K562 (cell line): ENCODE measurements at regions not wholly inside any gene's neighbourhood (a gene's known extent, or its start where the extent isn't known, plus 50 kb on each side); places are given as distances from the start of the nearest gene placed in this dataset.

Experiments
- ATAC-seq: fragments of 200-7000 bp; cut with Tn5 transposase; 3 replicates; pipeline ENCODE4 v1.9.1; 2020; ENCODE audit warnings: moderate library complexity
- BruUV-seq: library from RNA; stranded (reverse); fragments of 400-500 nt; replicated peaks from 2 replicates; lab custom pipeline; 2021; lab: Mats Ljungman, UMichigan
- CTCF ChIA-PET: fragments of 300-600 bp; formaldehyde crosslinking; extraction: SDS; loops from one replicate; lab custom pipeline; 2021; ENCODE audit warnings: low intra/inter-chr PET ratio; lab: Yijun Ruan, JAX
- POLR2A ChIA-PET: fragments of 300-600, 350-650 bp; sonication (Branson Sonifier 250); formaldehyde crosslinking; extraction: SDS; loops from one replicate; lab custom pipeline; 2021; ENCODE audit warnings: antibody characterized with exemption, inconsistent platforms; lab: Yijun Ruan, JAX
- DNase-seq, 4 experiments: peaks; one replicate each; pipeline versions ENCODE4 v3.0.0 to v3.0.0-alpha.2; 2011 to 2018; ENCODE audit warnings: low spot score in 3 of 4, mixed read lengths in 3 of 4; ENCODE audit errors: extremely low read depth in 1 of 4
- FAIRE-seq: peaks from 2 replicates; lab custom pipeline; 2011; peaks lifted over from hg19 to GRCh38; lab: Jason Lieb, UNC
- H2AFZ ChIP-seq: 2 replicates; pipeline ENCODE4 v1.6.0; 2011; ENCODE audit warnings: low read depth, low read length, control low read depth, inconsistent platforms
- H3K27ac ChIP-seq: fragments of 200-600 bp; 3 replicates; pipeline ENCODE4 v1.8.0; 2011; ENCODE audit warnings: low read depth, mild to moderate bottlenecking, control low read depth, inconsistent platforms, low read length, moderate library complexity, mixed read lengths; ENCODE audit errors: extremely low read depth
- H3K27me3 ChIP-seq, 2 experiments: fragments of 300-600 bp in 1 of 2; 2 replicates in 1 of 2; 3 replicates in 1 of 2; pipeline versions ENCODE4 v1.6.0 to v1.8.0; 2011; ENCODE audit warnings: inconsistent platforms in 2 of 2, low read length in 2 of 2, mild to moderate bottlenecking in 1 of 2, mixed read lengths in 1 of 2, moderate library complexity in 1 of 2; ENCODE audit not compliant: control insufficient read depth in 2 of 2, insufficient read depth in 2 of 2
- H3K36me3 ChIP-seq: fragments of 300-600 bp; 3 replicates; pipeline ENCODE4 v1.8.0; 2011; ENCODE audit warnings: mild to moderate bottlenecking, low read length, inconsistent platforms; ENCODE audit not compliant: control insufficient read depth, insufficient read depth
- H3K4me1 ChIP-seq, 2 experiments: fragments of 200-600 bp in 1 of 2; replicated peaks in 1 of 2; 2 replicates in 1 of 2; 3 replicates in 1 of 2; pipeline versions ENCODE4 v1.5.1 to v1.8.0; 2011; ENCODE audit warnings: inconsistent platforms in 2 of 2, low read length in 2 of 2, mild to moderate bottlenecking in 1 of 2, mixed read lengths in 1 of 2, moderate library complexity in 1 of 2; ENCODE audit not compliant: control insufficient read depth in 2 of 2, insufficient read depth in 2 of 2
- H3K4me2 ChIP-seq: 2 replicates; pipeline ENCODE4 v1.6.1; 2011; ENCODE audit warnings: low read length, control low read depth, inconsistent platforms, mixed read lengths; ENCODE audit not compliant: insufficient read depth
- H3K4me3 ChIP-seq: fragments of 200-600 bp; sonication (generic), shearing (Covaris generic); 2 replicates; pipeline ENCODE4 v1.5.1; 2016; ENCODE audit warnings: control low read depth, inconsistent platforms
- H3K79me2 ChIP-seq: fragments of 200-600 bp; 3 replicates; pipeline ENCODE4 v1.8.0; 2011; ENCODE audit warnings: low read length, inconsistent platforms; ENCODE audit not compliant: control insufficient read depth, insufficient read depth
- H3K9ac ChIP-seq, 2 experiments: 2 replicates each; pipeline versions ENCODE4 v1.6.0 to v1.6.1; 2011; ENCODE audit warnings: low read depth in 2 of 2, low read length in 2 of 2, control low read depth in 1 of 2, inconsistent platforms in 1 of 2, mild to moderate bottlenecking in 1 of 2, mixed read lengths in 1 of 2; ENCODE audit not compliant: insufficient read depth in 1 of 2
- H3K9me1 ChIP-seq: one replicate; pipeline ENCODE4 v1.6.0; 2011; ENCODE audit warnings: inconsistent platforms, mild to moderate bottlenecking, low read length, moderate library complexity; ENCODE audit not compliant: control insufficient read depth, insufficient read depth
- H3K9me3 ChIP-seq: replicated peaks from 2 replicates; pipeline ENCODE4 v1.5.1; 2011; ENCODE audit warnings: low read depth, low read length, inconsistent platforms; ENCODE audit not compliant: control insufficient read depth, insufficient read depth
- H4K20me1 ChIP-seq: replicated peaks from 2 replicates; pipeline ENCODE4 v1.6.1; 2011; ENCODE audit warnings: low read length, inconsistent platforms, mixed read lengths; ENCODE audit not compliant: control insufficient read depth, insufficient read depth
- ATF1 ChIP-seq, 2 experiments: fragments of 450-650 bp in 1 of 2; IDR thresholded peaks; 2 replicates each; pipeline ENCODE4 v1.6.1; 2016; ENCODE audit warnings: missing compliant biosample characterization in 1 of 2, missing genetic modification characterization in 1 of 2
- ATF7 ChIP-seq: fragments of 450-650 bp; IDR thresholded peaks from 2 replicates; pipeline ENCODE4 v1.7.1; 2014; ENCODE audit warnings: mild to moderate bottlenecking, moderate library complexity
- FOXJ2 ChIP-seq: fragments of 200-800 bp; sonication (Bioruptor generic); IDR thresholded peaks from 2 replicates; pipeline ENCODE4 v1.6.1; 2016; ENCODE audit warnings: missing genetic modification characterization, missing compliant biosample characterization
- GATAD2A ChIP-seq: fragments of 450-650 bp; IDR thresholded peaks from 2 replicates; pipeline ENCODE4 v1.6.1; 2017
- HDAC6 ChIP-seq: IDR thresholded peaks from 2 replicates; pipeline ENCODE4 v1.6.1; 2012; ENCODE audit warnings: low read depth, mild to moderate bottlenecking, control low read depth, inconsistent platforms, low read length, moderate library complexity
- KLF10 ChIP-seq: fragments of 250-450 bp; sonication (Bioruptor Pico); IDR thresholded peaks from 2 replicates; pipeline ENCODE4 v1.6.1; 2021; ENCODE audit warnings: matching md5 sums
- KLF13 ChIP-seq: fragments of 450-650 bp; IDR thresholded peaks from 2 replicates; pipeline ENCODE4 v1.6.1; 2016; ENCODE audit warnings: missing genetic modification characterization, low read depth, mild to moderate bottlenecking, missing compliant biosample characterization, moderate library complexity, borderline replicate concordance
- LARP7 ChIP-seq: fragments of 450-650 bp; IDR thresholded peaks from 2 replicates; pipeline ENCODE4 v1.6.1; 2016
- MEF2A ChIP-seq: IDR thresholded peaks from 2 replicates; pipeline ENCODE4 v1.6.1; 2011; ENCODE audit warnings: low read depth, mild to moderate bottlenecking, low read length, moderate library complexity; ENCODE audit not compliant: control insufficient read depth
- NCOA6 ChIP-seq: fragments of 450-650 bp; IDR thresholded peaks from 2 replicates; pipeline ENCODE4 v1.6.1; 2017; ENCODE audit warnings: mild to moderate bottlenecking
- RBM14 ChIP-seq: fragments of 200-400 bp; formaldehyde crosslinking; IDR thresholded peaks from 2 replicates; pipeline ENCODE4 v1.6.1; 2018; ENCODE audit warnings: low read depth, mild to moderate bottlenecking, low read length, moderate library complexity, borderline replicate concordance; ENCODE audit not compliant: insufficient read depth
- TCF3 ChIP-seq: sonication (generic); formaldehyde crosslinking; IDR thresholded peaks from 2 replicates; pipeline ENCODE4 v1.4.0; 2020; ENCODE audit warnings: mild to moderate bottlenecking, missing genetic modification reagents
- TCFL5 ChIP-seq: fragments of 250-450 bp; sonication (Bioruptor Pico); conservative IDR thresholded peaks from 2 replicates; pipeline ENCODE4 v1.6.1; 2021; ENCODE audit warnings: mild to moderate bottlenecking, moderate library complexity, matching md5 sums
- ZNF282 ChIP-seq: sonication (generic); formaldehyde crosslinking; IDR thresholded peaks from 2 replicates; pipeline ENCODE4 v1.8.1; 2023; ENCODE audit warnings: missing genetic modification reagents
- ZNF41 ChIP-seq: fragments of 250-450 bp; sonication (Bioruptor Pico); conservative IDR thresholded peaks from 2 replicates; pipeline ENCODE4 v1.4.0; 2020; ENCODE audit warnings: mild to moderate bottlenecking
- WGBS: fragments of 100-300 bp; shearing (Covaris generic); methylation state at CpG from one replicate; pipeline ENCODE4 v1.1.6; 2016; ENCODE audit warnings: low coverage, mixed read lengths; ENCODE audit not compliant: insufficient coverage; ENCODE audit errors: missing lambda C conversion rate; 5-methylcytosine and 5-hydroxymethylcytosine counted together
- in situ Hi-C: fragments of 300-500 bp; cut with MboI; formaldehyde crosslinking; loops from 4 replicates; pipeline ENCODE4 v1.15.0; 2018; ENCODE audit warnings: inconsistent platforms, mixed read lengths
- intact Hi-C: fragments of 100-400 bp; cut with micrococcal nuclease; formaldehyde crosslinking; loops from 2 replicates; pipeline ENCODE4 v1.14.2; 2022
- TF ChIP-seq, protein P1 (sequence below): IDR thresholded peaks from 2 replicates; pipeline ENCODE4 v1.6.1; 2014; ENCODE audit warnings: antibody characterized with exemption
- TF ChIP-seq, protein P2 (sequence below): sonication (generic); formaldehyde crosslinking; IDR thresholded peaks from 2 replicates; pipeline ENCODE4 v1.8.1; 2022; ENCODE audit warnings: missing genetic modification reagents
- TF ChIP-seq, protein P3 (sequence below): fragments of 450-650 bp; IDR thresholded peaks from 2 replicates; pipeline ENCODE4 v1.6.1; 2017; ENCODE audit warnings: antibody characterized with exemption, mild to moderate bottlenecking

DNA sequence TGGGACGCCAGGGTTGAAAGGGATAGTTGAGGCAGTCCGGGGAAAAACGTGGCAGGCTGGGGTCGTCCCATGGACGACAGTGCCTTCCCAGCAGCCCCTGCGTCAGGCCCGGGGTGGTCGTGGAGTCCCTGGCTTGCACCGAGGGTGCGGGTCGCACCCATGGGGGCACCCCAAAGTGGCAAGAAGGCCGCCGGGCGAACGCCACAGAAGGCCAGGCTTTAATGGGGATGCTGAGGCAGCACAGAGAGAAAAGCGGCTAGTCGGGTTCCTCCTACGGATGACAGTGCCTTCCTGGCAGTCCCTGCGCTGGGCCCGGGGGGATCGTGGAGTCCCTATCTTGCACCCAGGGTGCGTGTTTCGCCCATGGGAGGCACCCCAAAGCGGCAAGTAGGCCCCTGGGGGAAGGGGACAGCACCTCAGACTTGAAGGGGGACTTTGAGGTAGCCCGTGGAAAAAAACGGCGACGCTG is 158.6 kb upstream of the ALG10B start:
- H3K79me2 ChIP-seq: no peaks in the 10 kb centered on the region

More for the DNA sequence above, 158.6 kb upstream of the ALG10B start:
- DNase-seq: no peak
- ChIA-PET CTCF (no interaction called here), POLR2A (no interaction called here)
- intact Hi-C loops: loop anchor here (5.0 kb wide), 1 partner anchor 1119 kb away; no protein-coding TSS in a partner anchor
- Histone ChIP-seq H3K4me3 (no peak overlapping the region), H3K9me3 (no peaks in the 10 kb centered on the region), H3K36me3 (no peaks in the 10 kb centered on the region), H3K4me1 (peaks cover 0 to 28% of the 10 kb centered on the region in 2 experiments; a peak in 2 of 5 replicates), H2AFZ (no peak overlapping the region), H3K27ac (no peak overlapping the region), H4K20me1 (no peaks in the 10 kb centered on the region), H3K9ac (no peak overlapping the region), H3K9me1 (no peaks in the 10 kb centered on the region), H3K4me2 (no peak overlapping the region), H3K27me3 (peaks cover 11 to 78% of the 10 kb centered on the region in 2 experiments; a peak in 3 of 5 replicates)
- no peak for ATAC-seq
- no peak for TF ChIP-seq KLF10
- no peak for TF ChIP-seq HDAC6
- no peak for TF ChIP-seq ZNF282 (CRISPR knock-in tag)
- TF ChIP-seq, protein P1, sequence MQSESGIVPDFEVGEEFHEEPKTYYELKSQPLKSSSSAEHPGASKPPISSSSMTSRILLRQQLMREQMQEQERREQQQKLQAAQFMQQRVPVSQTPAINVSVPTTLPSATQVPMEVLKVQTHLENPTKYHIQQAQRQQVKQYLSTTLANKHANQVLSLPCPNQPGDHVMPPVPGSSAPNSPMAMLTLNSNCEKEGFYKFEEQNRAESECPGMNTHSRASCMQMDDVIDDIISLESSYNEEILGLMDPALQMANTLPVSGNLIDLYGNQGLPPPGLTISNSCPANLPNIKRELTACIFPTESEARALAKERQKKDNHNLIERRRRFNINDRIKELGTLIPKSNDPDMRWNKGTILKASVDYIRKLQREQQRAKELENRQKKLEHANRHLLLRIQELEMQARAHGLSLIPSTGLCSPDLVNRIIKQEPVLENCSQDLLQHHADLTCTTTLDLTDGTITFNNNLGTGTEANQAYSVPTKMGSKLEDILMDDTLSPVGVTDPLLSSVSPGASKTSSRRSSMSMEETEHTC: no peak
- no peak for TF ChIP-seq TCFL5 (CRISPR knock-in tag)
- no peak for TF ChIP-seq LARP7
- TF ChIP-seq RBM14: no peak
- TF ChIP-seq KLF13 (tag): no peak
- TF ChIP-seq, protein P2, sequence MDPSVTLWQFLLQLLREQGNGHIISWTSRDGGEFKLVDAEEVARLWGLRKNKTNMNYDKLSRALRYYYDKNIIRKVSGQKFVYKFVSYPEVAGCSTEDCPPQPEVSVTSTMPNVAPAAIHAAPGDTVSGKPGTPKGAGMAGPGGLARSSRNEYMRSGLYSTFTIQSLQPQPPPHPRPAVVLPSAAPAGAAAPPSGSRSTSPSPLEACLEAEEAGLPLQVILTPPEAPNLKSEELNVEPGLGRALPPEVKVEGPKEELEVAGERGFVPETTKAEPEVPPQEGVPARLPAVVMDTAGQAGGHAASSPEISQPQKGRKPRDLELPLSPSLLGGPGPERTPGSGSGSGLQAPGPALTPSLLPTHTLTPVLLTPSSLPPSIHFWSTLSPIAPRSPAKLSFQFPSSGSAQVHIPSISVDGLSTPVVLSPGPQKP (CRISPR knock-in tag): no peak
- TF ChIP-seq, protein P3, sequence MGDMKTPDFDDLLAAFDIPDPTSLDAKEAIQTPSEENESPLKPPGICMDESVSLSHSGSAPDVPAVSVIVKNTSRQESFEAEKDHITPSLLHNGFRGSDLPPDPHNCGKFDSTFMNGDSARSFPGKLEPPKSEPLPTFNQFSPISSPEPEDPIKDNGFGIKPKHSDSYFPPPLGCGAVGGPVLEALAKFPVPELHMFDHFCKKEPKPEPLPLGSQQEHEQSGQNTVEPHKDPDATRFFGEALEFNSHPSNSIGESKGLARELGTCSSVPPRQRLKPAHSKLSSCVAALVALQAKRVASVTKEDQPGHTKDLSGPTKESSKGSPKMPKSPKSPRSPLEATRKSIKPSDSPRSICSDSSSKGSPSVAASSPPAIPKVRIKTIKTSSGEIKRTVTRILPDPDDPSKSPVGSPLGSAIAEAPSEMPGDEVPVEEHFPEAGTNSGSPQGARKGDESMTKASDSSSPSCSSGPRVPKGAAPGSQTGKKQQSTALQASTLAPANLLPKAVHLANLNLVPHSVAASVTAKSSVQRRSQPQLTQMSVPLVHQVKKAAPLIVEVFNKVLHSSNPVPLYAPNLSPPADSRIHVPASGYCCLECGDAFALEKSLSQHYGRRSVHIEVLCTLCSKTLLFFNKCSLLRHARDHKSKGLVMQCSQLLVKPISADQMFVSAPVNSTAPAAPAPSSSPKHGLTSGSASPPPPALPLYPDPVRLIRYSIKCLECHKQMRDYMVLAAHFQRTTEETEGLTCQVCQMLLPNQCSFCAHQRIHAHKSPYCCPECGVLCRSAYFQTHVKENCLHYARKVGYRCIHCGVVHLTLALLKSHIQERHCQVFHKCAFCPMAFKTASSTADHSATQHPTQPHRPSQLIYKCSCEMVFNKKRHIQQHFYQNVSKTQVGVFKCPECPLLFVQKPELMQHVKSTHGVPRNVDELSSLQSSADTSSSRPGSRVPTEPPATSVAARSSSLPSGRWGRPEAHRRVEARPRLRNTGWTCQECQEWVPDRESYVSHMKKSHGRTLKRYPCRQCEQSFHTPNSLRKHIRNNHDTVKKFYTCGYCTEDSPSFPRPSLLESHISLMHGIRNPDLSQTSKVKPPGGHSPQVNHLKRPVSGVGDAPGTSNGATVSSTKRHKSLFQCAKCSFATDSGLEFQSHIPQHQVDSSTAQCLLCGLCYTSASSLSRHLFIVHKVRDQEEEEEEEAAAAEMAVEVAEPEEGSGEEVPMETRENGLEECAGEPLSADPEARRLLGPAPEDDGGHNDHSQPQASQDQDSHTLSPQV: no peak
- no peak for TF ChIP-seq GATAD2A
- no peak for TF ChIP-seq NCOA6
- TF ChIP-seq ZNF41 (CRISPR knock-in tag): no peak
- no peak for TF ChIP-seq ATF1 (CRISPR knock-in tag; IDR thresholded peaks at IDR 0.05)
- no peak for TF ChIP-seq ATF1 (tag; IDR thresholded peaks at IDR 0.05)
- TF ChIP-seq TCF3: no peak
- TF ChIP-seq MEF2A: no peak
- no peak for TF ChIP-seq ATF7
- no peak for TF ChIP-seq FOXJ2
- no peak for FAIRE-seq
- no TSS peak for BruUV-seq
- WGBS: 2% methylated on average over 24 of the region's 28 CpGs
- in situ Hi-C loops: no loop called here
